WTC11 (cell line): ENCODE measurements at regions not wholly inside any gene's neighbourhood (a gene's known extent, or its start where the extent isn't known, plus 50 kb on each side); places are given as distances from the start of the nearest gene placed in this dataset.

Experiments used
- ATAC-seq: fragments of 200-7000 bp; cut with Tn5 transposase; 2 replicates; pipeline ENCODE4 v1.10.0; 2021; ENCODE audit warnings: mild to moderate bottlenecking, moderate library complexity
- CTCF ChIA-PET: fragments of 300-600 bp; sonication (Branson Sonifier 250); formaldehyde crosslinking; loops from one replicate; lab custom pipeline; 2021; ENCODE audit warnings: antibody characterized with exemption; lab: Charles Lee
- POLR2A ChIA-PET: fragments of 350-600 bp; sonication (Branson Sonifier 250); formaldehyde crosslinking; loops from one replicate; lab custom pipeline; 2021; ENCODE audit warnings: antibody characterized with exemption; lab: Charles Lee
- DNase-seq: peaks from one replicate; pipeline ENCODE4 v3.0.0; 2021; ENCODE audit warnings: low spot score
- H3K27ac Mint-ChIP-seq: 2 replicates; pipeline ENCODE4 v1.8.0; 2021; ENCODE audit warnings: mixed read lengths
- H3K27me3 Mint-ChIP-seq: 2 replicates; pipeline ENCODE4 v1.8.0; 2021; ENCODE audit warnings: low read depth, mild to moderate bottlenecking, moderate library complexity, mixed read lengths
- H3K36me3 Mint-ChIP-seq: 2 replicates; pipeline ENCODE4 v1.8.0; 2021; ENCODE audit warnings: mixed read lengths
- H3K4me1 Mint-ChIP-seq: 2 replicates; pipeline ENCODE4 v1.8.0; 2022; ENCODE audit warnings: mixed read lengths
- H3K4me3 Mint-ChIP-seq: 2 replicates; pipeline ENCODE4 v1.8.0; 2021; ENCODE audit warnings: mild to moderate bottlenecking, moderate library complexity, mixed read lengths
- H3K9me3 Mint-ChIP-seq: 2 replicates; pipeline ENCODE4 v1.8.0; 2021; ENCODE audit warnings: mixed read lengths
- ATF1 ChIP-seq: sonication (generic); formaldehyde crosslinking; IDR thresholded peaks from 2 replicates; pipeline ENCODE4 v1.8.1; 2023; ENCODE audit warnings: mild to moderate bottlenecking, moderate library complexity, missing genetic modification reagents
- ELF4 ChIP-seq: sonication (generic); formaldehyde crosslinking; IDR thresholded peaks from 2 replicates; pipeline ENCODE4 v1.8.1; 2022; ENCODE audit warnings: low read depth, mild to moderate bottlenecking, moderate library complexity, missing genetic modification reagents
- JAZF1 ChIP-seq: fragments of 250-450 bp; sonication (Bioruptor Pico); IDR thresholded peaks from 2 replicates; pipeline ENCODE4 v1.9.0; 2021; ENCODE audit warnings: moderate library complexity, mild to moderate bottlenecking, inconsistent platforms
- NR2C2 ChIP-seq: sonication (generic); formaldehyde crosslinking; IDR thresholded peaks from 2 replicates; pipeline ENCODE4 v1.8.0; 2022; ENCODE audit warnings: mild to moderate bottlenecking, missing genetic modification reagents
- OVOL2 ChIP-seq: fragments of 250-450 bp; sonication (Bioruptor Pico); IDR thresholded peaks from 2 replicates; pipeline ENCODE4 v1.9.0; 2021; ENCODE audit warnings: mild to moderate bottlenecking, borderline replicate concordance
- ZNF317 ChIP-seq: sonication (generic); formaldehyde crosslinking; IDR thresholded peaks from 2 replicates; pipeline ENCODE4 v1.8.1; 2023; ENCODE audit warnings: low read depth, mild to moderate bottlenecking, moderate library complexity, missing genetic modification reagents, borderline replicate concordance
- ZNF396 ChIP-seq: fragments of 250-450 bp; sonication (Bioruptor Pico); IDR thresholded peaks from 2 replicates; pipeline ENCODE4 v1.8.0; 2021; ENCODE audit warnings: mild to moderate bottlenecking, moderate library complexity, borderline replicate concordance
- TF ChIP-seq, protein P1 (sequence below): sonication (generic); formaldehyde crosslinking; IDR thresholded peaks from 2 replicates; pipeline ENCODE4 v1.8.1; 2022; ENCODE audit warnings: missing genetic modification reagents, borderline replicate concordance
- TF ChIP-seq, protein P2 (sequence below): sonication (generic); formaldehyde crosslinking; IDR thresholded peaks from 2 replicates; pipeline ENCODE4 v1.8.0; 2022; ENCODE audit warnings: missing genetic modification reagents
- TF ChIP-seq, protein P3 (sequence below): sonication (generic); formaldehyde crosslinking; IDR thresholded peaks from 2 replicates; pipeline ENCODE4 v1.8.0; 2022; ENCODE audit warnings: mild to moderate bottlenecking, missing genetic modification reagents
- TF ChIP-seq, protein P4 (sequence below): sonication (generic); formaldehyde crosslinking; IDR thresholded peaks from 2 replicates; pipeline ENCODE4 v1.8.1; 2022; ENCODE audit warnings: low read depth, missing genetic modification reagents, borderline replicate concordance
- TF ChIP-seq, protein P5 (sequence below): sonication (generic); formaldehyde crosslinking; IDR thresholded peaks from 2 replicates; pipeline ENCODE4 v1.8.0; 2022; ENCODE audit warnings: mild to moderate bottlenecking, missing genetic modification reagents
- TF ChIP-seq, protein P6 (sequence below): sonication (generic); formaldehyde crosslinking; IDR thresholded peaks from 2 replicates; pipeline ENCODE4 v1.8.1; 2023; ENCODE audit warnings: mild to moderate bottlenecking, missing genetic modification reagents

DNA sequence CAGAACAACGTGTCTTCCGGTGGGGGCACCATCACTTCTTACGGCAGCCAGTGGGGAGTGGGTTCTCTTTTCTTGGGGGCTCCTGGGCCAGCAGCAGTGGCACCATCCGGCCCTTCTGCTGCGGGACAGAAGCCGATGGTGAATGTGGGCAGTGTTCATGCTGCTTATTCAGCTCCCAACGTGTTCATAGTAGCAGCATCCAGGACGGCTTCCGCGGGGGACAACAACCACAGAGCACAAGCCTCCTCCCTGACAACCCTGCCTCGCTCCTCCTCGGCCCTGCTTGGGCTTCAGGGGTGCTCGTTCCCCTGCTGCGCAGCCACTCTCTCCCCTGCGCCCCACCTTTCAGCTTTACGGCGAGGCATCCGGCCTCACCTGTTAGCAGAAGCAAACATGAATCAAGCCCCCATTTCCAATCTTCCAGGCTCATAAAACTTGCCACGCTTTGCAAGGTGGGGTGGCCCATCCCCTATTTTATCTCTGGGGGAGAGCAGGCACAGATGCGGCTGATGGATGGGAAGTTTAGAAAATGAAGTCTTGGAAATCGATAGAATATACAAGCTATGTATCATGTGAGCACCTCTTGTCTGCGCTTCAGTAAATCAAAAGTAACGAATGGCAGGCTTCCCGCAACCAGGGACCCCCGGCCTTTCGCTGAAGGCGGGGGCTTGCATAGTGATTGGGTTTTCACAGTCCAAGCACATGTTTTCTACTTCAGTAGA lies 191.8 kb upstream of the NECTIN1 start:
- Mint-ChIP-seq H3K4me3 (no peak overlapping the region), H3K27ac (no peak overlapping the region), H3K36me3 (no peaks in the 10 kb centered on the region), H3K27me3 (peaks cover 5% of the 10 kb centered on the region), H3K9me3 (peaks cover 3% of the 10 kb centered on the region; the same call in 1 of the 2 replicates), H3K4me1 (peaks cover 10% of the 10 kb centered on the region)
- TF ChIP-seq, protein P1, sequence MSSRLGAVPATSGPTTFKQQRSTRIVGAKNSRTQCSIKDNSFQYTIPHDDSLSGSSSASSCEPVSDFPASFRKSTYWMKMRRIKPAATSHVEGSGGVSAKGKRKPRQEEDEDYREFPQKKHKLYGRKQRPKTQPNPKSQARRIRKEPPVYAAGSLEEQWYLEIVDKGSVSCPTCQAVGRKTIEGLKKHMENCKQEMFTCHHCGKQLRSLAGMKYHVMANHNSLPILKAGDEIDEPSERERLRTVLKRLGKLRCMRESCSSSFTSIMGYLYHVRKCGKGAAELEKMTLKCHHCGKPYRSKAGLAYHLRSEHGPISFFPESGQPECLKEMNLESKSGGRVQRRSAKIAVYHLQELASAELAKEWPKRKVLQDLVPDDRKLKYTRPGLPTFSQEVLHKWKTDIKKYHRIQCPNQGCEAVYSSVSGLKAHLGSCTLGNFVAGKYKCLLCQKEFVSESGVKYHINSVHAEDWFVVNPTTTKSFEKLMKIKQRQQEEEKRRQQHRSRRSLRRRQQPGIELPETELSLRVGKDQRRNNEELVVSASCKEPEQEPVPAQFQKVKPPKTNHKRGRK (CRISPR knock-in tag): no peak
- TF ChIP-seq ELF4 (no peak), ATF1 (CRISPR knock-in tag) (no peak), JAZF1 (CRISPR knock-in tag) (no peak), OVOL2 (CRISPR knock-in tag) (no peak), ZNF396 (no peak), NR2C2 (CRISPR knock-in tag) (no peak), ZNF317 (CRISPR knock-in tag) (no peak)
- TF ChIP-seq, protein P2, sequence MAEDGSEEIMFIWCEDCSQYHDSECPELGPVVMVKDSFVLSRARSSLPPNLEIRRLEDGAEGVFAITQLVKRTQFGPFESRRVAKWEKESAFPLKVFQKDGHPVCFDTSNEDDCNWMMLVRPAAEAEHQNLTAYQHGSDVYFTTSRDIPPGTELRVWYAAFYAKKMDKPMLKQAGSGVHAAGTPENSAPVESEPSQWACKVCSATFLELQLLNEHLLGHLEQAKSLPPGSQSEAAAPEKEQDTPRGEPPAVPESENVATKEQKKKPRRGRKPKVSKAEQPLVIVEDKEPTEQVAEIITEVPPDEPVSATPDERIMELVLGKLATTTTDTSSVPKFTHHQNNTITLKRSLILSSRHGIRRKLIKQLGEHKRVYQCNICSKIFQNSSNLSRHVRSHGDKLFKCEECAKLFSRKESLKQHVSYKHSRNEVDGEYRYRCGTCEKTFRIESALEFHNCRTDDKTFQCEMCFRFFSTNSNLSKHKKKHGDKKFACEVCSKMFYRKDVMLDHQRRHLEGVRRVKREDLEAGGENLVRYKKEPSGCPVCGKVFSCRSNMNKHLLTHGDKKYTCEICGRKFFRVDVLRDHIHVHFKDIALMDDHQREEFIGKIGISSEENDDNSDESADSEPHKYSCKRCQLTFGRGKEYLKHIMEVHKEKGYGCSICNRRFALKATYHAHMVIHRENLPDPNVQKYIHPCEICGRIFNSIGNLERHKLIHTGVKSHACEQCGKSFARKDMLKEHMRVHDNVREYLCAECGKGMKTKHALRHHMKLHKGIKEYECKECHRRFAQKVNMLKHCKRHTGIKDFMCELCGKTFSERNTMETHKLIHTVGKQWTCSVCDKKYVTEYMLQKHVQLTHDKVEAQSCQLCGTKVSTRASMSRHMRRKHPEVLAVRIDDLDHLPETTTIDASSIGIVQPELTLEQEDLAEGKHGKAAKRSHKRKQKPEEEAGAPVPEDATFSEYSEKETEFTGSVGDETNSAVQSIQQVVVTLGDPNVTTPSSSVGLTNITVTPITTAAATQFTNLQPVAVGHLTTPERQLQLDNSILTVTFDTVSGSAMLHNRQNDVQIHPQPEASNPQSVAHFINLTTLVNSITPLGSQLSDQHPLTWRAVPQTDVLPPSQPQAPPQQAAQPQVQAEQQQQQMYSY: no peak
- TF ChIP-seq, protein P3, sequence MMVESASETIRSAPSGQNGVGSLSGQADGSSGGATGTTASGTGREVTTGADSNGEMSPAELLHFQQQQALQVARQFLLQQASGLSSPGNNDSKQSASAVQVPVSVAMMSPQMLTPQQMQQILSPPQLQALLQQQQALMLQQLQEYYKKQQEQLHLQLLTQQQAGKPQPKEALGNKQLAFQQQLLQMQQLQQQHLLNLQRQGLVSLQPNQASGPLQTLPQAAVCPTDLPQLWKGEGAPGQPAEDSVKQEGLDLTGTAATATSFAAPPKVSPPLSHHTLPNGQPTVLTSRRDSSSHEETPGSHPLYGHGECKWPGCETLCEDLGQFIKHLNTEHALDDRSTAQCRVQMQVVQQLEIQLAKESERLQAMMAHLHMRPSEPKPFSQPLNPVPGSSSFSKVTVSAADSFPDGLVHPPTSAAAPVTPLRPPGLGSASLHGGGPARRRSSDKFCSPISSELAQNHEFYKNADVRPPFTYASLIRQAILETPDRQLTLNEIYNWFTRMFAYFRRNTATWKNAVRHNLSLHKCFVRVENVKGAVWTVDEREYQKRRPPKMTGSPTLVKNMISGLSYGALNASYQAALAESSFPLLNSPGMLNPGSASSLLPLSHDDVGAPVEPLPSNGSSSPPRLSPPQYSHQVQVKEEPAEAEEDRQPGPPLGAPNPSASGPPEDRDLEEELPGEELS (CRISPR knock-in tag): no peak
- TF ChIP-seq, protein P4, sequence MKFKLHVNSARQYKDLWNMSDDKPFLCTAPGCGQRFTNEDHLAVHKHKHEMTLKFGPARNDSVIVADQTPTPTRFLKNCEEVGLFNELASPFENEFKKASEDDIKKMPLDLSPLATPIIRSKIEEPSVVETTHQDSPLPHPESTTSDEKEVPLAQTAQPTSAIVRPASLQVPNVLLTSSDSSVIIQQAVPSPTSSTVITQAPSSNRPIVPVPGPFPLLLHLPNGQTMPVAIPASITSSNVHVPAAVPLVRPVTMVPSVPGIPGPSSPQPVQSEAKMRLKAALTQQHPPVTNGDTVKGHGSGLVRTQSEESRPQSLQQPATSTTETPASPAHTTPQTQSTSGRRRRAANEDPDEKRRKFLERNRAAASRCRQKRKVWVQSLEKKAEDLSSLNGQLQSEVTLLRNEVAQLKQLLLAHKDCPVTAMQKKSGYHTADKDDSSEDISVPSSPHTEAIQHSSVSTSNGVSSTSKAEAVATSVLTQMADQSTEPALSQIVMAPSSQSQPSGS: no peak
- TF ChIP-seq, protein P5, sequence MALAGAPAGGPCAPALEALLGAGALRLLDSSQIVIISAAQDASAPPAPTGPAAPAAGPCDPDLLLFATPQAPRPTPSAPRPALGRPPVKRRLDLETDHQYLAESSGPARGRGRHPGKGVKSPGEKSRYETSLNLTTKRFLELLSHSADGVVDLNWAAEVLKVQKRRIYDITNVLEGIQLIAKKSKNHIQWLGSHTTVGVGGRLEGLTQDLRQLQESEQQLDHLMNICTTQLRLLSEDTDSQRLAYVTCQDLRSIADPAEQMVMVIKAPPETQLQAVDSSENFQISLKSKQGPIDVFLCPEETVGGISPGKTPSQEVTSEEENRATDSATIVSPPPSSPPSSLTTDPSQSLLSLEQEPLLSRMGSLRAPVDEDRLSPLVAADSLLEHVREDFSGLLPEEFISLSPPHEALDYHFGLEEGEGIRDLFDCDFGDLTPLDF (CRISPR knock-in tag): no peak
- TF ChIP-seq, protein P6, sequence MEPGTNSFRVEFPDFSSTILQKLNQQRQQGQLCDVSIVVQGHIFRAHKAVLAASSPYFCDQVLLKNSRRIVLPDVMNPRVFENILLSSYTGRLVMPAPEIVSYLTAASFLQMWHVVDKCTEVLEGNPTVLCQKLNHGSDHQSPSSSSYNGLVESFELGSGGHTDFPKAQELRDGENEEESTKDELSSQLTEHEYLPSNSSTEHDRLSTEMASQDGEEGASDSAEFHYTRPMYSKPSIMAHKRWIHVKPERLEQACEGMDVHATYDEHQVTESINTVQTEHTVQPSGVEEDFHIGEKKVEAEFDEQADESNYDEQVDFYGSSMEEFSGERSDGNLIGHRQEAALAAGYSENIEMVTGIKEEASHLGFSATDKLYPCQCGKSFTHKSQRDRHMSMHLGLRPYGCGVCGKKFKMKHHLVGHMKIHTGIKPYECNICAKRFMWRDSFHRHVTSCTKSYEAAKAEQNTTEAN: no peak
- POLR2A ChIA-PET: no interaction called here
- no peak for DNase-seq
- CTCF ChIA-PET: interaction anchor here (1.0 to 1.3 kb wide), 2 partner anchors 16 to 24 kb away, joined by 3 read pairs; no protein-coding TSS in a partner anchor
- no peak for ATAC-seq
